ENCODE measurements at regions not wholly inside any gene's neighbourhood (a gene's known extent, or its start where the extent isn't known, plus 50 kb on each side); places are given as distances from the start of the nearest gene placed in this dataset.

DNA sequence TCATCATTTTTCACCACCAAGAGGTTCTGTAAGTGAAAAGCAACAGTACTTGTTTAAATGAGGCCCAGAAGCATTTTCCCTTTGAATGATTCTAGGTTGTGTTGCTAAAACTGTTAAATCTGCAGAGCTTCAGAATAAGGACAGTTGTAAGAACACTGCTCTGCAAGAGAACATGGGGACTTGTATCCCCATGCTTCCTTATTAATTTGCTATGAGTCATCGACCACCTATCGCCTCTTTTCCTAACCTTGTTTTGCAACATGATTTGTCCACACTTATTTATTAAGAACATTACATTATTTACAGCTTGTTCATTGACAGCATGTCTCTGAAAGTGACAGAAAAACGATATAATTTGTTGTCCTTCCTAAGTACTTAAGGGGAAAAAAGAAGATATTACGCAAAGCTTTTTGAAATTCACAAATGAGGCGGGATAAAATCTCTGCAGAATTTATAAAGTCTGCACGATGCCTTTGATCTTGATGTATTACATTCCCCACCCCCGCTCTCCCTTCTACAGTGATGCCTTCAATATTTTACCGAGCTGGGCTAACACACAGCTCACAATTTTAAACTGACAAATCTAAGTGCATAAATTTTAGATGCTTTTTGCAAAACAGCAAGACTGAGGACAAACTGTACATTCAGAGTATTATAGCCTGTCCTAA lies 220.0 kb upstream of the SPTLC3 start:
- TF ChIP-seq, protein P1, sequence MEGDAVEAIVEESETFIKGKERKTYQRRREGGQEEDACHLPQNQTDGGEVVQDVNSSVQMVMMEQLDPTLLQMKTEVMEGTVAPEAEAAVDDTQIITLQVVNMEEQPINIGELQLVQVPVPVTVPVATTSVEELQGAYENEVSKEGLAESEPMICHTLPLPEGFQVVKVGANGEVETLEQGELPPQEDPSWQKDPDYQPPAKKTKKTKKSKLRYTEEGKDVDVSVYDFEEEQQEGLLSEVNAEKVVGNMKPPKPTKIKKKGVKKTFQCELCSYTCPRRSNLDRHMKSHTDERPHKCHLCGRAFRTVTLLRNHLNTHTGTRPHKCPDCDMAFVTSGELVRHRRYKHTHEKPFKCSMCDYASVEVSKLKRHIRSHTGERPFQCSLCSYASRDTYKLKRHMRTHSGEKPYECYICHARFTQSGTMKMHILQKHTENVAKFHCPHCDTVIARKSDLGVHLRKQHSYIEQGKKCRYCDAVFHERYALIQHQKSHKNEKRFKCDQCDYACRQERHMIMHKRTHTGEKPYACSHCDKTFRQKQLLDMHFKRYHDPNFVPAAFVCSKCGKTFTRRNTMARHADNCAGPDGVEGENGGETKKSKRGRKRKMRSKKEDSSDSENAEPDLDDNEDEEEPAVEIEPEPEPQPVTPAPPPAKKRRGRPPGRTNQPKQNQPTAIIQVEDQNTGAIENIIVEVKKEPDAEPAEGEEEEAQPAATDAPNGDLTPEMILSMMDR (IDR thresholded peaks at IDR 0.05): no peak
- TF ChIP-seq POLR2A (IDR thresholded peaks at IDR 0.05): no peak

Measured in lower leg skin (tissue), 3 donors.